ENCODE measurements at regions not wholly inside any gene's neighbourhood (a gene's known extent, or its start where the extent isn't known, plus 50 kb on each side); places are given as distances from the start of the nearest gene placed in this dataset.

GRCh38 chrX:114165537-114165936, 418.3 kb upstream of the HTR2C start:
- TF ChIP-seq EZH2 (IDR thresholded peaks at IDR 0.05; ENCODE audit: low read depth, unreplicated experiment), result no peak
- no peak for TF ChIP-seq CREB1 (CRISPR knock-in tag; IDR thresholded peaks at IDR 0.05; ENCODE audit: low read depth)
- TF ChIP-seq CTCF (conservative IDR thresholded peaks at IDR 0.05; ENCODE audit: low read depth in 2 of 2), result no peak
- TF ChIP-seq POLR2AphosphoS5 (IDR thresholded peaks at IDR 0.05; ENCODE audit: low read depth), result no peak
- TF ChIP-seq REST (IDR thresholded peaks at IDR 0.05; ENCODE audit: unreplicated experiment), result no peak
- no peak for TF ChIP-seq EZH2phosphoT487 (IDR thresholded peaks at IDR 0.05; ENCODE audit: unreplicated experiment)
- TF ChIP-seq ZNF331 (CRISPR knock-in tag; IDR thresholded peaks at IDR 0.05; ENCODE audit: low read depth), result no peak

Data from GM23338 (cell line).